GM19455 (cell line): ENCODE measurements at regions not wholly inside any gene's neighbourhood (a gene's known extent, or its start where the extent isn't known, plus 50 kb on each side); places are given as distances from the start of the nearest gene placed in this dataset.
"Not testable (repeated sequence)": the region's sequence is repeated elsewhere in the genome, so short reads cannot be mapped to it uniquely, and the experiment has no call there.

Experiments used
- ATAC-seq: cut with Tn5 transposase; IDR thresholded peaks from one replicate; pipeline ENCODE4 v1.9.1; 2021; ENCODE audit not compliant: unreplicated experiment

- no peak for ATAC-seq
Measured at GRCh38 chr5:154562244-154562880, 84.3 kb upstream of the HAND1 start.

GRCh38 chr5:154559398-154560276 lies 81.6 kb upstream of the HAND1 start:
- ATAC-seq, result no peak

- no peak for ATAC-seq
Measured at GRCh38 chr5:154557548-154557947, 79.5 kb upstream of the HAND1 start.

- no peak for ATAC-seq
Measured at GRCh38 chr5:154547551-154547950, 69.5 kb upstream of the HAND1 start.

- ATAC-seq, result no peak
Measured at GRCh38 chr5:154546719-154547118, 68.7 kb upstream of the HAND1 start.

- ATAC-seq, result no peak
Measured at GRCh38 chr5:154544646-154545045, 66.6 kb upstream of the HAND1 start.

- no peak for ATAC-seq
Measured at GRCh38 chr5:154543380-154543779, 65.4 kb upstream of the HAND1 start.

GRCh38 chr5:154542581-154542980 lies 64.6 kb upstream of the HAND1 start:
- ATAC-seq, result no peak

GRCh38 chr5:154542000-154542399 lies 64.0 kb upstream of the HAND1 start:
- no peak for ATAC-seq

- ATAC-seq, result no peak
Measured at GRCh38 chr5:154541553-154541952, 63.5 kb upstream of the HAND1 start.

GRCh38 chr5:154540600-154540999 lies 62.6 kb upstream of the HAND1 start:
- ATAC-seq, result no peak

GRCh38 chr5:154538492-154538891 lies 60.5 kb upstream of the HAND1 start:
- no peak for ATAC-seq

- not testable (repeated sequence) for ATAC-seq
Measured at GRCh38 chr5:154536439-154536838, 58.4 kb upstream of the HAND1 start.

- ATAC-seq, result no peak
Measured at GRCh38 chr5:154535535-154535934, 57.5 kb upstream of the HAND1 start.

GRCh38 chr5:154534457-154535050 lies 56.5 kb upstream of the HAND1 start:
- ATAC-seq, result no peak

- ATAC-seq, result no peak
Measured at GRCh38 chr5:154529282-154529681, 51.3 kb upstream of the HAND1 start.

GRCh38 chr5:154528005-154528594 lies 50.1 kb upstream of the HAND1 start:
- ATAC-seq, result no peak
